GM19397 (cell line): ENCODE measurements at regions not wholly inside any gene's neighbourhood (a gene's known extent, or its start where the extent isn't known, plus 50 kb on each side); places are given as distances from the start of the nearest gene placed in this dataset.

Experiments used
- ATAC-seq: cut with Tn5 transposase; IDR thresholded peaks from one replicate; pipeline ENCODE4 v1.9.1; 2021; ENCODE audit warnings: mild to moderate bottlenecking, moderate library complexity; ENCODE audit not compliant: unreplicated experiment

DNA sequence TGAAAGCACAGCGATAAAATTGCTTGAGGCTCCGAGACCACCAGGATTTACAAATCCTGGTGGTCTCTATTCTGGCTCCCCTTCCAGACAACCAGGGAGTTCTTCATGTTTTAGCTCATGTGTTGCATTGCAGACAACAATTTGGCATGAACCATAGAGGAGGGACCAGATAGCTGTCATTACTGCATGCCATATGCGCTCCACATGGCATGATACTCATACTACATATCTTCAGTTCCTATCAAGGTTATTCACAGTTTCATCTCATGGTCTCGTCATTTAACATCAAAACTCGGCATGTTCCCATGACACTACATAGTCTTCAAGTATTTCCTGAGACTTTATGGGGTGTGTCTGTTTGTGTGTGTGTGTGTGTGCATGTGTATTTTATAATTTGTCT, 220.3 kb downstream of the OR13H1 start:
- ATAC-seq: no peak

DNA sequence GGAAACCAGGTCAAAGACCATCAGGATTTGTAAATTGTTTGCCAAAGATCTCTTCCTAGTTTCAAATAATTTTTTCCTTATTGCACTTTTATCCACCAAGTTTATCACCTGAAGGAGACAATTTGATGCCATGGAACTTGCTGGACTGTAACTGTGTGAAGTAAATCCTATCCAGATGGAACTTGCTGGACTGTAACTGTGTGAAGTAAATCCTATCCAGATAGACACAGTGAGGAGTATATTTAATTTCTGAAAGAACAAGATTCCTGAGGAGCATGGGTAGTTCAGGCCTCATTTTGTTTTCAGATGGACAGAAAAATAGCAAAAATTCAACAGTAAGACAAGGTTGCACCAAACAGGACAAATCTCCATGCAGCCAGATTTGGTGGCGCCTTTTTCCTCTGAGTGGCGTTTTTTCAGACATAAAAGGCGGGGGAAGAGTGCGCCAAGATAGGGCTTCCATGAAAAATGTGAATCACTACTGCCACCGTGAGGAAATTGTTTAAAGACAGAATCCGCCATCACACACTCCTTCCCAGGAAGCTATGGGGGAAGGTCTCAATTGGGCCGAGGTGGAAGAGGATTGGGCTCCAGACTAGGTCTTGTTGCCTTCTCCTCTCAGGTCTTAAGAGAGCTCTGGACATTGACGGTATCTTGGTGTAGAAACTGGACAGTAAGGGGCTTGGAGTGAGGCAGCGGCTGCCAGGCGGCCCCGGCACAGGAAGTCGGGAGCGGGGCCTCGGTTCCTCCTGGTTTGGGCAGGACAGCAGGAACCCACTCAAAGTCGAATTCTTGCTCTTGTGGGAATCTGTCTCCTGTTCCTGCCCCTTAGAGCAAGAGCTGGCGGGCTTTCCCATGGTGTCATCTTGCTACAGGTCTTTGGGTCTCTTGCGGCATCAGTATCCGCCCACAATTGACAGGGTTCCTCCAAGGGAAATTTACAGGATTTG, 234.7 kb downstream of the OR13H1 start:
- ATAC-seq: no peak

DNA sequence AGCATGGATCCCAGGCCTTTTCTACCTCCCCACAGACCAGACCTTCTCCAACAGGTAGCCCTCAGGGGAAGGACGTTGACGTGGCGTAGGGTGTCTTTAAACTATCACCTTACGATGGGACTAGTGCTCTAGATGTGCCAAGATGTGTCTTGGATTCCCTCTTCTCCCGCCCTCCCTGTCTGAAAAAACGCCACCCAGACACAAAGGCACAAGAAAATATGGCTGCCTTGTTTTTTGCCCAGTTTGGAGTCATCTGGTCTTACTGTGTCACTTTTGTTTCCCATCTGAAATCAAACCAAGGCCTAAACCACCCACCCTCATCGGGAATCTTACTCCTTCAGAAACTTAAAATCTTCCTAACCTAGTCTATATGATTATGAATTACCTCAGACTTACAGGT, 235.4 kb downstream of the OR13H1 start:
- no peak for ATAC-seq

DNA sequence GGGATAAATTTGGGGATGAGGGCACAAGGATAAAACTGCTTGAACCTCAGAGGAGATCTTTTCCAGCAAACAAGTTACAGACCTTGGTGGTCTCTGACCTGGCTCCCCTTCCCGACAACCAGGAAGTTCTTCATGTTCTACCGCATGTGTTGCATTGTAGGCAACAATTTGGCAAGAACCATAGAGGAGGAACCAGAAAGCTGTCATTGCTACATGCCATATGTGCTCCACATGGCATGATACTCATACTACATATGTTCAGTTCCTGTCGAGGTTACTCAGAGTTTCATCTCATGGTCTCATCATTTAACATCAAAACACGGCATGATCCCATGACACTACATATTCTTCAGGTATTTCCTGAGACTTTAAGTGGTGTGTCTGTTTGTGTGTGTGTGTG, 235.9 kb downstream of the OR13H1 start:
- no peak for ATAC-seq

DNA sequence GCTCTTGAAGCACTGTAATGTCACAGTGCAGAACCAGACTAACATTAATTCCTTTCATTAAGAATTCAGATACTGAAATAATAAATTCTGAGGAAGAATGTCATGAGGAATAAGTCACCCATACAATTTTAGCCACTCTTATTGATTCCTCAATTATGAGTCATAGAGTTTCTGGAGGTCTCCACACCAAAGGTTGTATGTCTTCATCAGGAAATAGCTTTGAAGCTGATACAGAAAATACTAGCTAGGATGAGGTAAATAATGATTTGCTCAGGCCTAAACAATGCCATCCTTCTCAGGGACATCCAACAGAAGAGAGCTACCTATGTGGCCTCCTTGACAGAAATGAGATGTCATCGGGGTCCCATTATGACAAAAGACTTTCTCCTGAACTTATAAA, 238.8 kb downstream of the OR13H1 start:
- no peak for ATAC-seq

DNA sequence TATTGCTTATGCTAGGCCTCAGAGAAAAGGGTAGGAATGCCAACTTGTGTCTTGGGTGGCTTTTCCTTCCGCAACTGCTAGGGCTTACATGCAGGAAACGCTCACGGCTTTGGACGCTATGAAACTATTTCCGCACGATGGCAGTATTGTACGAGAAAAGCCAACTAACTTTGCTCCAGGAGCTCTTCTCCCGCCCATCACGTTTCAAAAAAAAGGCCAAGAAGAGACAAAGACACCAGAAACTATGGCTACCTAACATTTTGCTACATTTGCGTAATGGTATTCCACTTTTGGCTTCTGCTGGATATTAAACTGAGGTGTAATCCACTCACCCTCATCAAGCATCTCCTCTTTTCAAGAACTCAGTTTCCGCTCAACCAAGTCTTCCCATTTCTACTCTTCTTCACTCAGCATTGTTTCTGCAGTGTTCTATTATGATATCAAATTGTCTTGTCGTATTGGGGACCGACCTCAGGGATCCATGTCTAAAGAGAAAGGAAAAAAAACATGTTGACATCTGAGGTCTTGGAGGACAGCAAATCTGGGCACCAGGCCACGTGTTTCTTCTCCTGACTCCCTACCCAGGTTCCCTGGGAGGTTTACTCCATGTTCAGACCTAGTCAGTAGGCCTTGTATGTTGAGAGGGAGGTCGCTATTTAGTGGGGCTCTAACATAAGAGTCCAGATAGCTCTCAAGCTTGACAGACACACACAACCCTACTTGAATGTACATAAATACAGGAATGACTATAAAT, 239.4 kb upstream of the STK26 start:
- ATAC-seq: no peak

DNA sequence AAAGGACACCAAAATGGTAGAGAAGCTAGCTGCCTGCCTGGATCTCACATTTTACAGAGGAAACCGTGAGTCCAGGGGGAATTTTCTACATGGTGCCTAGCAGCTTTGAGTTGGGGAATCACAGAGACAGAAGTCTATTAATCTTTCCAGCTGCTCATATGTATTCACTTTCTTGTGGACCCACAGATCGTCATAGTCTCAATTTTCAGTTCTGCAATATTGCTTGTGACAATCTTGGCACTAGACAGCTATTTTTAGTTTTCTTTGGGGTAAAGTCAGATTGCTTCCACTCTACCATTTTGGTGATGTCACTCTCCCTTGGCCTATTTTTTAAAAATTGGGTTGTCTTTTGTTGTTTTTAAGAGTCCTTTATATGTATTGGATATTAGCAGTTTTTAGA, 233.4 kb upstream of the STK26 start:
- no peak for ATAC-seq

DNA sequence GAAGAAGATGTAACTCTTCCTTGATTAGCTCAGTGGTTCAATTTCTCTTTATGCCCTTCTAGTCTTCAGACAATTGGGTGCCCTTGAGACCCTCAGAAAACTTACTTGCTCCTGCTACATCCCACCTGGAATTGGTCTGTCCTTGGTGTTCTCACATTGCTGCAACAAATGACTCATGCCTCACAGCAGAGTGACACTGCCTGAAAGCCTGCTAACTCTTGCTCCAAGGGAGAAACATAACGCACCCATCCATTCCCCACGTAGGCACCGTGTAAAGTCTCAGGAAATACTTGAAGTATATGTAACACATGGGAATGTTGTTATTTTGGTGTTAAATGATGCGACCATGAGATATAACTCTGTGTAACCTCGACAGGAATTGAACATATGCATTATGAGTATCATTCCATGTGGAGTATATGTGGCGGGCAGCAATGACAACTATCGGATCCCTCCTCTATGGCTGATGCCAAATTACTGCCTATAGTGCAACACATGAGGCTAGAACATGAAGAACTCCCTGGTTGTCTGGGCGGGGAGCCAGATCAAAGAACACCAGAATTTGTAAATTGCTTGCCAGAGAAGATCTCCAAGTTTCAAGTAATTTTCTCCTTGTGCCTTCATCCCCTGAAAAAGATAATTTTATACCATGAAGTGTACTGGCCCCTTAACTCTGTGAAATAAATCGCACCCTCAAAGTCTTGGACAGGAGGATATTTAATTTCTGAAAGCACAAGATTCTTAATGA, 231.3 kb upstream of the STK26 start:
- no peak for ATAC-seq

DNA sequence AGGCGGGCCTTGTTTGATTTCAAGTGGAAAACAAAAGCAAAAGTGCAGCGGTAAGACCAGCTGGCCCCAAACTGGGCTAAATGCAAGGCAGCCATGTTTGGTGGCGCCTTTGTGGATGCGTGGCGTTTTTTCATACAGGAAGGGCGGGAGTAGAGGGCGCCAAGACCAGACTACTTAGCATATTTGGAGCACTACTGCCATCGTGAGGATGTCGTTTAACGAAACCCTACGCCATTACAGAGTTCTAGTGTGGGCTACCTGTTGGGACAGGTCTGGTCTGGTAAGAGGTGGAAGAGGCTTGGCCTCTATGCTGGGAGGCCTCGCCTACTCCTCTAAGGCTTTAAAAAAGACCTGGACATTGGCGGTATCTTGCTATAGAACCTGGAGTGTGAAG, 230.7 kb upstream of the STK26 start:
- no peak for ATAC-seq

DNA sequence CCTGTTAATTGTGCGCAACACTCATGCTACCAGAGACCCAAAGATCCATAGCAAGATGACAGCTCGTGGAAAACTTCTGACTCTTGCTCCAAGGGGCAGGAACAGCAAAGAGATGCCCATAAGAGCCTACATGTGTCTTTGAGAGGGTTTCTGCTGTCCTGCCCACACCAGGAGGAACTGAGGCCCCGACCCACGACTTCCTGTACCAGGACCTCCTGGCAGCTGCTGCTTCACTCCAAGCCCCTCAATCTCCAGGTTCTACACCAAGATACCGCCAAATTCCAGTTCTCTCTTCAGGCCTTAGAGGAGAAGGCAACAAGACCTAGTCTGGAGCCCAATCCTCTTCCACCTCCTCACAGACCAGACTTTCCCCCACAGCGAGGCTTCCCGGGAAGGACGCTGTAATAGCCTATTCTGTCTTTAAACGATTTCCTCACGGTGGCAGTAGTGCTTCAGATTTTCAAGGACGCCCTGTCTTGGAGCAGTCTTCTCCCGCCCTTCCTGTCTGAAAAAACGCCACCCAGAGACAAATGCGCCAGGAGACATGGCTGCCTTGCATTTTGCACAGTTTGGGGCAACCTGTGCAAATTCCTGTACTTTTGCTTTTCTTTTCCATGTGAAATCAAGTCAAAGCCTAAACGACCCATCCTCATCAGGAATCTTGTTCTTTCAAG, 230.2 kb upstream of the STK26 start:
- no peak for ATAC-seq

DNA sequence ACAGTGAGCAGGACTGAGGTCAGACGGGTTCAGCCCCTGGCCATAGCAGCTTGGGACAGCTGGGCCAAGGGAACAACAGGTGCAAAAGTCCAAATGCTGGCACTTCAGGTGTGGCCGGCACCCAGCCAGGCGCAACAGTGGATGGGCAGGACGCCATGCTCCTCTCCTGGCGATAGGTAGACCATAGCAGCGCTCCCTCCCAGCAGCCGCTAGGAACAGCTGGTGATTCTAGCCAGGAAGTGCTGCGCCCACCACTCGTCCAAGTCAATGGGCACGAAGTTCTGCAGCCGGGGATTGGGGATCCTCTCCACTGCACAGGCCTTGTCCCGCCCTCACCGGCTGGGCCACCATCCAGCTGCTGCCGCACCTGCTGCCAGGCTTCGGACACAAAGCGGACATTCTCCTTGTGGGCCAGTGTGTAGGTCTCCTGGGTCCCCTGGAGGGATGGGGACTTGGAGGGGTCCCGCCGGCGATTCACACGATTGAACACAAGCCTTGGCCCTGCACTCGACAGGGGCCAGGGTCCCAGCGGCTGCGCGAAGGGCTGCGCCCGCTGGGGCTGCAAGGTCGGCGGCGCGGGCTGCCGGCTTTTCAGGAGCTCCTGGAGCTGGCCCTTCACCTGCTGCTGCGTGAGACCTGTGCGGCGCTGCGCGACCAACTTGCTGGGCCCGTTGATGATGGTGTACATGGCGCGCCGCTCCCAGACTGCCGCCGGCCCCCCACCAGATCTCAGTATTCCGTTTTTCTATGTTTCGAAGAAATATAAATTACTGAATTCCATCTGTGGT, 227.5 kb upstream of the STK26 start:
- ATAC-seq: no peak

DNA sequence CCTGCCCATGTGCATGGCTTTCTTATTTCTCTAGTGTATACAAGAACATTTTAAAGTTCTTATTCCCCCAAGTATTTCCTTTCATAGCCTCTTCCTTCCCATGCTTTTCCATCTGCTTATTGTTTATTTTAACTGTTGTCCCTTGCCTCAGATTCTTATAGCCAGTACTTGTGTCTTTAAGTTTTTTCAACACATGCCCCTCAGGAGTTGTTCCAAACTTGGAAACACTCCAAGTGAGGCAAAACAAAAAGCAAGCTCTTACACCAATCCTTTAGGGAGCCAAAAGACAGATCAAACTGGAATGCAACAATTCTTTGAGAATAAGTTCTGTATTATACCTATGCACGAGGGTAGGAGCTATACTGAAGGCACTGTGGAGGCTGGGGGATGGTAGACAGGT, 222.0 kb upstream of the STK26 start:
- ATAC-seq: no peak

DNA sequence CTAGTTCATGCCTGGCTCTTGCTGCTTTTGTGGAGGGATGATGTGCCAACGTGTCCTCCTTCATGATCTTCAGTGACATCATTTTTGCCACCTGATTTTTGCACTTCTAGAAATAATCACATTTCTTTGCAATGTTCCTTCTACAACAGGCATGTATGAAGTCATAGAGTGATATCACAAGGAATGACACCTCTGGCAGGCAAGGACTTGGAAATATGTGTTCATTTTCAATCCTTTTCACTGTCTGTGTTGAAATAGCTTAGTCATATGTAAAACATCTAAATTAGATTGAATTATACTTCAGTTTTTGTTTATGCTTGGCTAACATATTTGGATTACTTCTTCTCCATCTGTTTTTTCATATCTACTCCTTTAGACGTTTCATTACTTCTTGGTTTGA, 221.2 kb upstream of the STK26 start:
- no peak for ATAC-seq

DNA sequence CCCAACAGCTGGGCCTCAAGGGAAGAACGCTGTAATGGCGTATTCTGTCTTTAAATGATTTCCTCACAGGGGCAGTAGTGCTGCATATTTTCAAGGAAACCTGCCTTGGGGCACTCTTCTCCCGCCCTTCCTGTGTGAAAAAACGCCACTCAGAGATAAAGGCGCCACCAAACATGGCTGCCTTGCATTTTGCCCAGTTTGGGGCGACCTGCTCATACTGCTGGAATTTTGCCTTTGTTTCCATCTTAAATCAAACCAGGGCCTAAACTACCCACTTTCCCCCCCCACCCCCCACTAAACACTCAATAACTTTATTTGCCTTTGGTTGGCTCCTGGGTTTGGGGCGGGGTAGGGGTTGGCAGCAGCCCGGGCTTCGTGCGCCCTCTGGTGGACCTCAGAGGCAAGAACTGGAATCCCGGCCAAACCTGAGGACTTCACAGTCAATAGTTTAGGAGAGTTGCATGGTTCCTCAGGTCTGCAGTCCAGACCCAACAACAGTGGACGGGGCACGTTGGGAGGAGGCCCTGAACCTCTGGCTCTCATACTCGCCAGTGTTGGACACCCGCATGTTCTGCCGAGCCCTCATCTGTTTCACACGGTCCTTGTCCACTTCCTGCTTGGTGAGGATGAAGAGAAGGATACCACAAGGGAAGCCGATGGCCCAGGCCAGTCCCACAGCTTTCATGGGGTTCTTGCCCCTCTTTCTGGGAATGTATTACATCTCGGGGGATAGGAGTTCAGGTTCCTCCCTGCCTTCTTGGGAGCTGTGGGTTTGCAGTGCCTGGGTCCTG, 220.1 kb upstream of the STK26 start:
- ATAC-seq: no peak

DNA sequence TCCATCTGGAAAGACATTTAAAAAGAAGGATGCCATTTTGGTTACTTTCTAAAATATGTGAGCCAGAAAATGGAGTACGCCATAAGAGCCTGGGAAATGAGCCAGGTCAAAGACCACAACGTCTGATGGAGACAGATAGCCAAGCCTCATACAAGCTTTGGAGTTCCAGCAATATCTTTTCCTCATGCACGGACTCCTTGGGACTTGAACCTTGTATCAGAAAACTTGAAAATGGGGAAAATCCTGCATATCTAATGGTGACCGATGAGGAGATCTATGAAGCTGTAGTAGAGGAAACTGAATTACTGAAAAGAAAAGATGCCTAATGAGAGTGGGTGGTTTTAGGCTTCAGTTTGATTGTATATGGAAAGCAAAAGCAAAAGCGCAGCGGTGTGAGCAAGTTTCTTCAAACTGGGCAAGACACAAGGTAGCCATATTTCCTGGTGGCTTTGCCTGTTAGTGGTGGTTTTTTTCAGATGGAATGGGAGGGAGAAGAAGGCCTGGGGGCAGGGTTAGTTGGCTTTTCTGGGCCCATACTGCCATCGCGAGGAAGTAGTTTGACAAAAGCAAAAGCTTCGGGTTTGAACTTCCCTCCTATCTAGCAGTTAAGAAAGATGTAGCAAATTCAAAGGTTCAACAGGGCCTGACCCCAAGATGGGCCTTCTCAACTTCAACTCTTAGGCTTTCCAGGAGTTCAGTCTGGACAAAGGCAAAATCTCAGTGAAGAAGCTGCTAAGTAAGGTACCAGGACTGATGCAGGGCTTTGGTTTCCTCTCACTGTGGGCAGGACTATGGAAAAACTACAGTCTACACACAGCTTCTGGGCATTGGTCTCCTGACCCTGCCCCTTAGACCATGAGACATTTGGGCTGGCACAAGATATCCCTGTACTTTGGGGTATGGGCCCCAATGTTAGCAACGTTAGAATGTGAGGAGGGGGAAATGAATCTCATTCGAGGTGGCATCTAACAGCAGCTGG, 210.0 kb upstream of the STK26 start:
- ATAC-seq: peak; percentile 85

DNA sequence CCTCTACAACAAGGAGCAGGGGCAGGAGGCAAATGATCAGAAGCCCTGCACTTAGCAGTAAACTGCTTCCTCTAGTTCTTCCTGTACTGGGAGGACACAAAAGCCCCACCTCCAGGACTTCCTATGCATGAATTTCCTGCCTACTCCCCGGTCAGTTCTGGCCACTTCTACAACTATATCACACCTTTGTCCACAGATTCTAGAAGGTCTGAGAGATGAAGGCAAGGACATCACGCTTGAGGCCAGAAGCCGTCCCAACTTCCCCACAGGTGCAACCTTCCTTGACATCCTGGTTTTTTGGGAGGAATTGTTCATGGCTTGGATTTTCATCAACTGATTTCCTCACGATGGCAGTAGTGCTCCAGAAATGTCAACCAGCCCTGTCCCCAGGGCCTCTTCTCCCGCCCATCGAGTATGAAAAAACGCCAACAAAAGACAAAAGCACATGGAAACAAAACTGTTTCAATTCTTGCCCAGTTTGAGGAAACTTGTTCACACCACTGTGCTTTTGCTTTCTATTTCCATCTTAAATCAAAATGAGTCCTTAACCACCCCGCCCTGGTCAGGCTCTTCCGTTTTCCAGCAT, 206.5 kb upstream of the STK26 start:
- ATAC-seq: no peak

DNA sequence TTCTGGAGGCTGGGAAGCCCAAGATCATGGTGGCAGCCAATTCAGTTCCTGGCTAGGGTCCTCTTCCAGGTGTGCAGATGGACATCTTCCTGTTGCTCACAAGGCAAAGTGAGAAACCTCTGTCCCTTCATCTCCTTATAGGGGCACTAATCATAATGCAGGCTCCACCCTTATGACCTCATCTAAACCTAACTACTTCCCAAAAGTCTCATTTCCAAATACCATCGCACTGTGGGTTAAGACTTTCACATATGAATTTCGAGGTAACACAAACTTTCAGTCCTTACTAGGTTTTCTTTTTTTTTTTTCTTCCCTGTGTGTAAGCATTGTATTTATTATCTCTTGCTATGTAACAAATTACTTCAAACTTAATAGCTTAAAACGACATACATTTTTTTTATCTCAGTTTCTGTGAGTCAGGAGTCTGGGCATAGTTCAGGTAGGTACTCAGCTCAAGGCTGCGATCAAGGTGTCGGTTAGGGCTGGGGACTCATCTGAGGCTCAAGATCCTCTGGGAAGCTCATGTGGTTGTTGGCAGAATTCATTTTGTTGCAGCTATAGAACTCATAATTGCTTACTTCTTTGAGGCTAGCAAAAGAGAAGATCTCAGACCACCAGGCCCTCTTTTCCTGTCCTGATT, 204.7 kb upstream of the STK26 start:
- no peak for ATAC-seq
